Peyer's patch (tissue), 4 donors: ENCODE measurements at regions not wholly inside any gene's neighbourhood (a gene's known extent, or its start where the extent isn't known, plus 50 kb on each side); places are given as distances from the start of the nearest gene placed in this dataset.

ENCODE experiments used
- DNase-seq, 3 donors: peaks; one replicate each; pipeline ENCODE4 v3.0.0-alpha.2; 2017 to 2019
- H3K27ac ChIP-seq, 4 donors: fragments of 200-600 bp; sonication (generic); one replicate each; pipeline ENCODE4 v1.5.1; 2016 to 2019
- H3K27me3 ChIP-seq, 2 donors: fragments of 200-600 bp; sonication (generic); one replicate each; pipeline ENCODE4 v1.5.1; 2019
- H3K36me3 ChIP-seq, 3 donors: fragments of 200-600 bp; sonication (generic); one replicate each; pipeline ENCODE4 v1.5.1; 2016 to 2019
- H3K4me1 ChIP-seq, 4 donors: fragments of 200-600 bp; sonication (generic); one replicate each; pipeline ENCODE4 v1.5.1; 2016 to 2019
- H3K4me3 ChIP-seq, 4 donors: fragments of 200-600 bp; sonication (generic); 1 replicate in 3 of 4; 2 replicates in 1 of 4; pipeline ENCODE4 v1.5.1; 2016 to 2019; ENCODE audit warnings: mild to moderate bottlenecking in 1 of 4
- H3K9me3 ChIP-seq, 4 donors: fragments of 200-600 bp; sonication (generic); one replicate each; pipeline ENCODE4 v1.5.1; 2016 to 2019; ENCODE audit warnings: mild to moderate bottlenecking in 1 of 4
- POLR2A ChIP-seq, 2 donors: fragments of 450-650 bp; IDR thresholded peaks; one replicate each; pipeline ENCODE4 v1.5.1; 2017; ENCODE audit warnings: antibody characterized with exemption in 2 of 2, mild to moderate bottlenecking in 2 of 2, moderate library complexity in 2 of 2
- TF ChIP-seq, protein P1 (sequence below), 6 experiments: fragments of 450-650 bp in 4 of 6; fragments of 200-600 bp in 2 of 6; sonication (generic) in 1 of 6; IDR thresholded peaks; one replicate each; pipeline ENCODE4 v1.5.1; 2017 to 2019; ENCODE audit warnings: antibody characterized with exemption in 6 of 6, mild to moderate bottlenecking in 3 of 6, moderate library complexity in 1 of 6

DNA sequence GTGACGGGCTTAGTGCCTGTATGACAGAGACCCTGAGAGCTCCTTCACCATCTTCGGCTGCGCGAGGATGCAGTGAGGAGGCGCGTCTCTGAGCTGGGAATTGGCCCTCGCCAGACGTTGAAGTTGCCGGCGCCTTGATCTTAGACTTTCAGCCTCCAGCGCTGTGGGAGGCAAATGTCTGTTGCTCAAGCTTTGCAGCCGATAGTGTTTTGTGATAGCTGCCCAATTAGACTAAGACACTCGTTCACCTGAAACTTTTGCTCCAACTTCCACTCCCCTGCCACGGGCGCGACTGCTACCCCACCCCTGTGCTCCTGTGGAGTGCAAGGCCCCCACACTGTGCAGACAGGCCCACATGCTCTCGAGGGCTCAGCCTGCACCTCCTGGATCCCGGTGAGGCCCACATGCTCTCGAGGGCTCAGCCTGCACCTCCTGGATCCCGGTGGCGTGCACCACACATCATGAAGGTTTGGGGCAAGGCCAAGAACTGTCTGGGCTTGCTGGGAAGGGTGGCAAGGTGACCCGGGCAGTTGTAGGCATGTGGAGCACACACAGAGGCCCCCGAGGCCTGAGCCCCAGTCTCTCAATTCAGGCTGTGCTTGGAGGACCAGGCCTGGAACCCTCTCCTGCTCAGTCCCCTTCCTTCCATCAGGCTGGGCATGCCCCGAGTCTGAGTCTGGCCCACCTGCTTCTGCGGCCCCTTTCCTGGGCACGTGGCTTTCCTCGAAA, 324.6 kb downstream of the TMEM121 start:
- no peak for TF ChIP-seq POLR2A (IDR thresholded peaks at IDR 0.05)
- TF ChIP-seq, protein P1, sequence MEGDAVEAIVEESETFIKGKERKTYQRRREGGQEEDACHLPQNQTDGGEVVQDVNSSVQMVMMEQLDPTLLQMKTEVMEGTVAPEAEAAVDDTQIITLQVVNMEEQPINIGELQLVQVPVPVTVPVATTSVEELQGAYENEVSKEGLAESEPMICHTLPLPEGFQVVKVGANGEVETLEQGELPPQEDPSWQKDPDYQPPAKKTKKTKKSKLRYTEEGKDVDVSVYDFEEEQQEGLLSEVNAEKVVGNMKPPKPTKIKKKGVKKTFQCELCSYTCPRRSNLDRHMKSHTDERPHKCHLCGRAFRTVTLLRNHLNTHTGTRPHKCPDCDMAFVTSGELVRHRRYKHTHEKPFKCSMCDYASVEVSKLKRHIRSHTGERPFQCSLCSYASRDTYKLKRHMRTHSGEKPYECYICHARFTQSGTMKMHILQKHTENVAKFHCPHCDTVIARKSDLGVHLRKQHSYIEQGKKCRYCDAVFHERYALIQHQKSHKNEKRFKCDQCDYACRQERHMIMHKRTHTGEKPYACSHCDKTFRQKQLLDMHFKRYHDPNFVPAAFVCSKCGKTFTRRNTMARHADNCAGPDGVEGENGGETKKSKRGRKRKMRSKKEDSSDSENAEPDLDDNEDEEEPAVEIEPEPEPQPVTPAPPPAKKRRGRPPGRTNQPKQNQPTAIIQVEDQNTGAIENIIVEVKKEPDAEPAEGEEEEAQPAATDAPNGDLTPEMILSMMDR (IDR thresholded peaks at IDR 0.05): no peak
- DNase-seq: peak in 2 of 3 donors; percentile 30 to 44

DNA sequence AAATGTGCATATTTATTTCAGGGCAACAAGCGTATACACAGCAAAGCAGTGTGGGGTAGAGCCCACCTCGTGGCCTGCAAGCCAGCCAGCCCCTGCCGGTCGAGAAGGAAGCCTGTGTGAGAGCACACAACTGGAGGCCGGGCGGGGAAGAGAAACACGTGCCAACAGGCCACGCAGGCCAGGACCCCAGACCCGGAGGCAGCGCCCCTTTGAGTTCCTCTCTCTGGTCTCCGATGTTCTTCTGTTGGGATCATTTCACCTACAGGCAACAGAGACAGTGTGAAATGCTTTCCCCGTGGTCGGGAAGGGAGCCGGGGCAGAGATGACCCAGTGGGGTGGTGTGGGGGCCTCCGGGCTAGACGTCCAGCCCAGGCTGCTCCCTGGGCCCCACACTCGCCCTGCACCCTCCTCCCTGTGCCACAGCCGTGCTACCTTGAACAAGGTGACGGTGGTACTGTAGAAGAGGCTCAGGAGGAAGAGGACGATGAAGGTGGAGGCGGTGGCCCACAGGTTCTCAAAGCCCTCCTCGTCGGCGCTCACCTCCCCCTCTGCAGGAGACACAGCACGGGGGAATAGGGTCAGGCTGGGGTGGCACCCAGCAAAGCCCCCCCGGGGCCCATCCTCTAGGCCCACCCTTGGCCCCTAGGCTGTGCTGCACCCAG, 325.5 kb downstream of the TMEM121 start:
- peak in 1 of 3 donors; percentile 15 for DNase-seq
- no peaks in the 10 kb centered on the region for H3K9me3 ChIP-seq
- H3K27me3 ChIP-seq: no peaks in the 10 kb centered on the region
- no peak overlapping the region for H3K4me3 ChIP-seq
- no peaks in the 10 kb centered on the region for H3K36me3 ChIP-seq
- no peaks in the 10 kb centered on the region for H3K4me1 ChIP-seq
- peak overlapping the region in 1 of 4 donors; percentile 57 for H3K27ac ChIP-seq
- no peak for TF ChIP-seq POLR2A (IDR thresholded peaks at IDR 0.05)
- TF ChIP-seq, protein P1 (IDR thresholded peaks at IDR 0.05): no peak

More for the DNA sequence above, 324.6 kb downstream of the TMEM121 start:
- Histone ChIP-seq H3K4me3 (no peak overlapping the region), H3K9me3 (no peaks in the 10 kb centered on the region), H3K27ac (no peak overlapping the region), H3K27me3 (no peaks in the 10 kb centered on the region), H3K4me1 (no peaks in the 10 kb centered on the region), H3K36me3 (no peaks in the 10 kb centered on the region)

DNA sequence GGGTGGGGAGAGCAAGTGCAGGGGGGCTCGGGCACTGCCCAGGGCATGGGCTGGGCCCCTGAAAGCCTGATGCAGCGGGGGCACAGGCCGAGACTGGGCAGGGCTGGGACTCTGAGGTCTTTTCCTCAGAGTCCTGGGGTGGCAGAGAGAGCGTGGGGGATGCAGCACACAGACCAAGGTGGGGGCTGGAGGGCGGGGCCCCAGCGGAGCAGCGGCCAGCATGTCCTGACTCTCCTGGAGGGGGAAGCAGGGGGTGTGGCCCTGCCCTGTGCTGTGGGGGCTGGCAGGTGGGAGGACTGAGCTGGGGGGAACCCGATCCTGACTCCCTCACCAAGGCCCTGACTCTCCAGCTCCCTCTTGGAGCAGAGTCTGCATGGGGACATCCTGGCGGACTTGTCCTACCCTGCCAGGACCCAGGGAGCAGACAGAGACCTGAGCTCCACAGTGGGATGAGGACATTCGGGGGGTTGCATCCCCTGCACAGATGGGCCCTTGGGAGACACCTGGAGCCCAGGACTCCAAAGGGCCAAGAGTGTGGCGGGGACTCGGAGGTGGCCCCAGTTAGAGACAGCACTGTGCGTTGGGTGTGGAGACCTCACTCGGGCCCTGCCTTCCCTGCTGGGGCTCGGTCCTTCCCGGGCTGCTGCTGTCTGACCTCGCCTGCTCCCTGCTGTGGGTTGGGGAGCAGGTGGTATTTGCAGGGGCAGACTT, 326.1 kb downstream of the TMEM121 start:
- no peaks in the 10 kb centered on the region for H3K4me1 ChIP-seq
- peak overlapping the region in 1 of 4 donors; percentile 57 for H3K27ac ChIP-seq
- no peaks in the 10 kb centered on the region for H3K9me3 ChIP-seq
- no peaks in the 10 kb centered on the region for H3K36me3 ChIP-seq
- TF ChIP-seq, protein P1 (IDR thresholded peaks at IDR 0.05): no peak
- TF ChIP-seq POLR2A (IDR thresholded peaks at IDR 0.05): no peak
- peak; percentile 18 to 44 (median 30) for DNase-seq
- no peaks in the 10 kb centered on the region for H3K27me3 ChIP-seq
- no peak overlapping the region for H3K4me3 ChIP-seq

DNA sequence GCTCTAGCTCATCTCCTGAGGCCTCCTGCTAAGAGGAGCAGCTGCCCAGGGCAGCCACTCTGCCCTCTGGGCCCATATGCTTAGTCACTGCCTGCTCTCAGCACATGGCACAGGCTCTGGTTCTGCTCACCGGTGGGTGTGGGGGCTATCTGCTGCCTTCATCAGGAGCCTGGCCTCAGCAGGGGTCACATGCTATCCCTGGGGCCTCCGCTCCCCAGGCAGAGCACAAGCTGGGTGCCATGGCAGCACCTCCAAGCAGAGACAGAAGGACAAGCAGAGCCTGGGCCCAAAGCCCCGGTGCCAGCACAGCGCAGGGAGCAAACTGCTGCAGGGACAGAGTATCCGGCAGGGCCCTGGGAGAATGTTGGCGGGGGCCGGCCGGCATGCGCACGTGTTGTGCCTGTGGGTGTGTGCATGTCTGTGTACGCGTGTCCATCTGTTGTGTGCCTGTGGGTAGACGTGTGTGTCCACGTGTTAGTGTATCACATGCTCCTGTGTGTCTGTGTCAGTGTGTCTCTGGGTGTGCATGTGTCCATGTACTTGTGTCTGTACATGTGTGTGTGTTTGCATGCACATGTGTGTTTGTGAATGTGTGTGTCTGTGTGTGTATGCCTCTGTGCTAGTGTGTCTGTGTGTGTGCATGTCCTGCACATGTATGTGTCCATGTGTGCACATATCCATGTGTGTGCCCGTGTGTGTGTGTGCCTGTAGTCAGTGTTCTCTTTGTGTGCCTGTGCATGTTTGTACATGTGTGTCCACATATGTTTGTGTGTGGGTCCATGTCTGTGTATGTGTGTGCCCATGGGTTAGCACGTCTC, 326.9 kb downstream of the TMEM121 start:
- Histone ChIP-seq H3K36me3 (no peaks in the 10 kb centered on the region), H3K9me3 (no peaks in the 10 kb centered on the region), H3K27me3 (no peaks in the 10 kb centered on the region), H3K27ac (peak overlapping the region in 1 of 4 donors; percentile 57), H3K4me1 (no peaks in the 10 kb centered on the region), H3K4me3 (no peak overlapping the region)
- no peak for TF ChIP-seq POLR2A (IDR thresholded peaks at IDR 0.05)
- TF ChIP-seq, protein P1 (IDR thresholded peaks at IDR 0.05): no peak
- DNase-seq: peak in 2 of 3 donors; percentile 15 to 41
